ENCODE measurements at regions not wholly inside any gene's neighbourhood (a gene's known extent, or its start where the extent isn't known, plus 50 kb on each side); places are given as distances from the start of the nearest gene placed in this dataset.

GRCh38 chr14:97077253-97077653, 280.1 kb downstream of the VRK1 start:
- Histone ChIP-seq H3K4me1 (ENCODE audit: control insufficient read depth in 1 of 2, insufficient read depth in 2 of 2, low read depth in 1 of 2, low read length in 1 of 2) (peaks cover 0 to 4% of the 10 kb centered on the region in 2 experiments; a peak in 1 of 4 replicates), H3K27me3 (ENCODE audit: insufficient read depth) (no peaks in the 10 kb centered on the region), H3K36me3 (replicated peaks in 1 of 2; ENCODE audit: control insufficient read depth in 1 of 2, insufficient read depth in 2 of 2, low read length in 1 of 2) (no peaks in the 10 kb centered on the region), H3K9me3 (no peaks in the 10 kb centered on the region), H3K4me3 (ENCODE audit: low read depth in 2 of 2, low read length in 1 of 2) (no peak overlapping the region), H4K20me1 (ENCODE audit: insufficient read depth) (no peaks in the 10 kb centered on the region), H3K79me2 (ENCODE audit: insufficient read depth) (no peaks in the 10 kb centered on the region), H3F3A (replicated peaks; ENCODE audit: insufficient read depth) (no peaks in the 10 kb centered on the region), H3K4me2 (no peak overlapping the region), H3K9me2 (no peaks in the 10 kb centered on the region), H2AFZ (ENCODE audit: low read depth) (no peak overlapping the region), H3K9ac (no peak overlapping the region), H3K27ac (ENCODE audit: low read depth in 2 of 2, low read length in 1 of 2) (no peak overlapping the region)
- DNase-seq, result peak; percentile 37
- ChIA-PET POLR2A (no interaction called here), CTCF (interaction anchor here (1.2 kb wide), 1 partner anchor 13 kb away, joined by 5 read pairs; no protein-coding TSS in a partner anchor)
- WGBS (ENCODE audit: low lambda C conversion rate), result 15% methylated on average over 7 of the region's 8 CpGs
- no peak for TF ChIP-seq JUND (IDR thresholded peaks at IDR 0.05)
- TF ChIP-seq USF1 (IDR thresholded peaks at IDR 0.05; ENCODE audit: borderline replicate concordance, low read depth), result no peak
- TF ChIP-seq YY1 (IDR thresholded peaks at IDR 0.05; ENCODE audit: low read depth), result no peak
- TF ChIP-seq POLR2AphosphoS5 (IDR thresholded peaks at IDR 0.05; ENCODE audit: low read depth, low read length), result no peak
- TF ChIP-seq ELF1 (IDR thresholded peaks at IDR 0.05), result no peak
- TF ChIP-seq SMC3 (IDR thresholded peaks at IDR 0.05; ENCODE audit: low read depth, low read length), result no peak
- TF ChIP-seq SIN3A (IDR thresholded peaks at IDR 0.05; ENCODE audit: borderline replicate concordance, low read depth, low read length), result no peak
- no peak for TF ChIP-seq FOXM1 (IDR thresholded peaks at IDR 0.05; ENCODE audit: low read depth)
- no peak for TF ChIP-seq REST (IDR thresholded peaks at IDR 0.05; ENCODE audit: low read depth, low read length)
- no peak for TF ChIP-seq USF2 (IDR thresholded peaks at IDR 0.05; ENCODE audit: borderline replicate concordance, low read depth, low read length)
- no peak for TF ChIP-seq EZH2phosphoT487 (IDR thresholded peaks at IDR 0.05; ENCODE audit: borderline replicate concordance, low read depth)

- ChIA-PET POLR2A (no interaction called here), CTCF (interaction anchor here (1.2 kb wide), 1 partner anchor 13 kb away, joined by 5 read pairs; no protein-coding TSS in a partner anchor)
- no peaks in the 10 kb centered on the region for H3K27me3 ChIP-seq (ENCODE audit: insufficient read depth)
- WGBS (ENCODE audit: low lambda C conversion rate), result 58% methylated on average over 4 of the region's 4 CpGs
- no peak overlapping the region for H3K9ac ChIP-seq
- no peak for DNase-seq
- no peaks in the 10 kb centered on the region for H3F3A ChIP-seq (replicated peaks; ENCODE audit: insufficient read depth)
- no peaks in the 10 kb centered on the region for H3K9me3 ChIP-seq
- no peak overlapping the region for H3K27ac ChIP-seq (ENCODE audit: low read depth in 2 of 2, low read length in 1 of 2)
- H3K4me1 ChIP-seq (ENCODE audit: control insufficient read depth in 1 of 2, insufficient read depth in 2 of 2, low read depth in 1 of 2, low read length in 1 of 2), result peaks cover 0 to 4% of the 10 kb centered on the region in 2 experiments; a peak in 1 of 4 replicates
- no peaks in the 10 kb centered on the region for H3K9me2 ChIP-seq
- H3K79me2 ChIP-seq (ENCODE audit: insufficient read depth), result no peaks in the 10 kb centered on the region
- H3K4me2 ChIP-seq, result no peak overlapping the region
- no peak overlapping the region for H3K4me3 ChIP-seq (ENCODE audit: low read depth in 2 of 2, low read length in 1 of 2)
- no peak overlapping the region for H2AFZ ChIP-seq (ENCODE audit: low read depth)
- no peaks in the 10 kb centered on the region for H3K36me3 ChIP-seq (replicated peaks in 1 of 2; ENCODE audit: control insufficient read depth in 1 of 2, insufficient read depth in 2 of 2, low read length in 1 of 2)
- no peaks in the 10 kb centered on the region for H4K20me1 ChIP-seq (ENCODE audit: insufficient read depth)
- TF ChIP-seq JUND (IDR thresholded peaks at IDR 0.05), result no peak
- TF ChIP-seq, protein P1, sequence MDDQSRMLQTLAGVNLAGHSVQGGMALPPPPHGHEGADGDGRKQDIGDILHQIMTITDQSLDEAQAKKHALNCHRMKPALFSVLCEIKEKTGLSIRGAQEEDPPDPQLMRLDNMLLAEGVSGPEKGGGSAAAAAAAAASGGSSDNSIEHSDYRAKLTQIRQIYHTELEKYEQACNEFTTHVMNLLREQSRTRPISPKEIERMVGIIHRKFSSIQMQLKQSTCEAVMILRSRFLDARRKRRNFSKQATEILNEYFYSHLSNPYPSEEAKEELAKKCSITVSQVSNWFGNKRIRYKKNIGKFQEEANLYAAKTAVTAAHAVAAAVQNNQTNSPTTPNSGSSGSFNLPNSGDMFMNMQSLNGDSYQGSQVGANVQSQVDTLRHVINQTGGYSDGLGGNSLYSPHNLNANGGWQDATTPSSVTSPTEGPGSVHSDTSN (IDR thresholded peaks at IDR 0.05), result no peak
- no peak for TF ChIP-seq MXI1 (IDR thresholded peaks at IDR 0.05; ENCODE audit: low read depth, low read length)
- no peak for TF ChIP-seq EZH2phosphoT487 (IDR thresholded peaks at IDR 0.05; ENCODE audit: borderline replicate concordance, low read depth)
- no peak for TF ChIP-seq POLR2AphosphoS5 (IDR thresholded peaks at IDR 0.05; ENCODE audit: low read depth, low read length)
- no peak for TF ChIP-seq TEAD4 (IDR thresholded peaks at IDR 0.05; ENCODE audit: borderline replicate concordance, insufficient read depth)
- TF ChIP-seq USF1 (IDR thresholded peaks at IDR 0.05; ENCODE audit: borderline replicate concordance, low read depth), result no peak
- no peak for TF ChIP-seq NFIC (IDR thresholded peaks at IDR 0.05; ENCODE audit: borderline replicate concordance)
- TF ChIP-seq REST (IDR thresholded peaks at IDR 0.05; ENCODE audit: low read depth, low read length), result no peak
Observed at GRCh38 chr14:97077687-97078086, 280.5 kb downstream of the VRK1 start.

Data from SK-N-SH (cell line).